ENCODE measurements at regions not wholly inside any gene's neighbourhood (a gene's known extent, or its start where the extent isn't known, plus 50 kb on each side); places are given as distances from the start of the nearest gene placed in this dataset.

DNA sequence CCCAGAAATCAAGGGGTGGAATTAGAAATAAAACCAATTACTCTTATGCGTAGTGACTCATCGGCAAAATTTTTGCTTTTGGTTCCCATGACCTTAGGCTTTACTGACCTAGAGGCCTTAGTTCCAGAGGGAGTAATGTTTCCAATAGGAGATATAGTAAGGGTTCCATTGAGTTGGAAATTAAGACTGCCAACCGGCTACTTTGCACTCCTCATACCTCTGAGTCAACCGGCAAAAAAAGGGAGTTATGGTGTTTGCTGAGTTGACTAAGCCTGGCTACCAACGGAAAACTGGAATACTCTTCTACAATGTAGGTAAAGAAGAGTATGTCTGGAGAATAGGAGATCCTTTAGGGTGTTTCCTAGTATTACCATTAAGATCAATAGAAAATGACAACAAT lies 919.8 kb downstream of the CENPC start:
- TF ChIP-seq, protein P1, sequence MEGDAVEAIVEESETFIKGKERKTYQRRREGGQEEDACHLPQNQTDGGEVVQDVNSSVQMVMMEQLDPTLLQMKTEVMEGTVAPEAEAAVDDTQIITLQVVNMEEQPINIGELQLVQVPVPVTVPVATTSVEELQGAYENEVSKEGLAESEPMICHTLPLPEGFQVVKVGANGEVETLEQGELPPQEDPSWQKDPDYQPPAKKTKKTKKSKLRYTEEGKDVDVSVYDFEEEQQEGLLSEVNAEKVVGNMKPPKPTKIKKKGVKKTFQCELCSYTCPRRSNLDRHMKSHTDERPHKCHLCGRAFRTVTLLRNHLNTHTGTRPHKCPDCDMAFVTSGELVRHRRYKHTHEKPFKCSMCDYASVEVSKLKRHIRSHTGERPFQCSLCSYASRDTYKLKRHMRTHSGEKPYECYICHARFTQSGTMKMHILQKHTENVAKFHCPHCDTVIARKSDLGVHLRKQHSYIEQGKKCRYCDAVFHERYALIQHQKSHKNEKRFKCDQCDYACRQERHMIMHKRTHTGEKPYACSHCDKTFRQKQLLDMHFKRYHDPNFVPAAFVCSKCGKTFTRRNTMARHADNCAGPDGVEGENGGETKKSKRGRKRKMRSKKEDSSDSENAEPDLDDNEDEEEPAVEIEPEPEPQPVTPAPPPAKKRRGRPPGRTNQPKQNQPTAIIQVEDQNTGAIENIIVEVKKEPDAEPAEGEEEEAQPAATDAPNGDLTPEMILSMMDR (IDR thresholded peaks at IDR 0.05): no peak
- TF ChIP-seq EP300 (IDR thresholded peaks at IDR 0.05): no peak
- TF ChIP-seq POLR2A (IDR thresholded peaks at IDR 0.05): no peak

Data from ovary (tissue), 3 donors.